HG03354 (cell line): ENCODE measurements at regions not wholly inside any gene's neighbourhood (a gene's known extent, or its start where the extent isn't known, plus 50 kb on each side); places are given as distances from the start of the nearest gene placed in this dataset.

ENCODE experiments used
- ATAC-seq: cut with Tn5 transposase; IDR thresholded peaks from one replicate; pipeline ENCODE4 v1.9.1; 2021; ENCODE audit warnings: mild to moderate bottlenecking; ENCODE audit not compliant: unreplicated experiment, poor library complexity, severe bottlenecking

- no peak for ATAC-seq
These were observed 247.7 kb upstream of the ZNF462 start for GRCh38 chr9:106615118-106615889.

DNA sequence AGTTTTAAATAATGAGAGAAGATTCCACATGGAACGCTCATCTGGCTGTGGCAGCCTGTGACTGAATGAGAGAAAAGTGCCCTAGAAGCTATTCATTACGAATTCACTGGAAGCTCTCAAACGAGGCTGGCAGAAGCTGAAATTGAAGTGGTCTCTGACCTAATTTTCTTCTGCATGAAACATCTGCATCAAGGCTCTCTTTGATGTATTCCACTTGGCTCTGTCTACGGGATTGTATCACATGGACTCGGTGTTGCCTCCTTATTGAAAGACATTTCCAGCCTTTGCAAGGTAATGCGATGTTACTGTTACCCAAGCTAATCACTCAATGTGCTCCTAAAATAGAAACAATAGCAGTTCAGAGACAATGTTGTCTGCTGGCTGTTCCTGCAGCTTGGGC is 246.9 kb upstream of the ZNF462 start:
- no peak for ATAC-seq

DNA sequence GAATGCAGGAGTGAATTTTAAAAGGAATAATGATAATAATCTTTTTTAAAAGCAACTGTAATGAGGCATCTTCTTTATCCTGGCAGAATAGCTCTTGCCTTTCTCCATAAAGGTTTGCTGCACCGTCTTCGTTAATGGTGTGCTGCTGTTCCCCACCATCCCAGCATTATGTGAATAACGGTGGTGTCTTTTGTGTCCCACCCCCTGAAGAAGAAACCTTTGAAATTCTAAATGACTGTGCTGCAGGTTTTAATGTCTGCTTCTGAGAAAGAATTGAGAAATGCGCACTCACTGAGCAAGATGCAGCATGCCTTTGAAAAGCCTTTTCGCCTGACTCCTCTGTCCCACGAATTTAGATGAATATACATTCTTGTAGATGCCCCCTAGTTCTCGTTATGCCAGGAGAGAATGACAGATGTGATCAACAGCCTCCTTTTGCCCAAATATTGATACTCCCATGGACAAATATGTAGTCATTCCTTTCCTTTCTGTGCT is 246.1 kb upstream of the ZNF462 start:
- ATAC-seq = no peak

- ATAC-seq = no peak
These were observed 243.8 kb upstream of the ZNF462 start for GRCh38 chr9:106619211-106619610.

DNA sequence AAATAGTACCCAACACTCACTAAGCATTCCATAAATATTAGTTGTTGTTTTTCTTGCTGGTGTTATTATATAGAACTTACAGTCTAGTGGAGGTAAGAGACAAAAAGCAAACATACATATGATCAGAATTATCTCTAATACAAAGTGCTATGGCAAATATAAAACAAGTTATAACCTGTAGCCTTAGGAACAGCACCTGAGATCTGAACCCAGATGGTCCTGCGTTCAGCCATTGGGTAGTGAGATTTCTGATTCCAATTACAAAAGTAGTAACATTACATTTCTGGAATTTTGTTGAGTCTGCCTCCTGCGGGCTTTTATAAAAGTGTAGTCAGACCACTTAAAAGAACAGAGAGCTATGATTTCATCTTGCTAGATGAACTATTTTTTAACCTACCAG is 242.9 kb upstream of the ZNF462 start:
- ATAC-seq = no peak

- ATAC-seq = no peak
These were observed 242.1 kb upstream of the ZNF462 start for GRCh38 chr9:106620866-106621265.

DNA sequence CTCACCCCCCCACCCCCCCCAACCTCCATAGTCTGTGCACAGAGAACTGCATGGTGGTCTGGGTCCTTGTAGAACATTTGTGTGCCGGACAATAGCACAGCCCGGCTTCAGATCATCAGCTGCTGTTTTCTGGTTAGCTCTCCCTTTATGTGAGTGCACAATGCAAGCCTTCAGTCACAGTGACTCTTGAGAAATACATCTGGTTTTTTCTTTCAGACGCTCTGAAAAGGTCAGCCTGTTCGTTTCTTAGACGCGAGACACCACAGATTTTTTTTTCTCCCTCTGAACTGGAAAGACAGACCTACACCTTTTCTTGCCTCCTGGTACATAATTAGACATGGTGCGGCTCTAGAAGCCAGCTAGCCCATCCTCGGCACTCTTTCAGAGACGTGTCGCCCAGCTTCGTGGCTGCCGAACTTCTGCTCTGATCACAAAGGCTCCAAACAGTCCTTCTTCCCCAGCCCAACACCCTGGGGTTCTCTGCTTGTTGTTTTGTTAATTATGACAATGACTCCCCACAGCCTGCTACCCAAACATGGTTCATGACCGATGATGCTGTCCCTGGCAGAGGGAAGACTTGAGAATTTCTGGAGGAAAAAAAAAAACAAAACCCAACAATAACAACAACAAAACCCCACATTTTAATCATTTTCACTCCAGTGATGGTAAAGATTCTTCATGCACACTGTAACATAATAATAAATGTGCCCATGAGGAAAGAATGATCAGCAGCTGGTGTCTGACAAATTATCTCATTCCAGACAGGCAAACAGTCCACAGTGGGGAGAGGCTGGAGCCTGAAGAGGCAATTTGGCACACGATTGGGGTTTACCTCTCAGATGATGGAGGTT is 241.4 kb upstream of the ZNF462 start:
- no peak for ATAC-seq

DNA sequence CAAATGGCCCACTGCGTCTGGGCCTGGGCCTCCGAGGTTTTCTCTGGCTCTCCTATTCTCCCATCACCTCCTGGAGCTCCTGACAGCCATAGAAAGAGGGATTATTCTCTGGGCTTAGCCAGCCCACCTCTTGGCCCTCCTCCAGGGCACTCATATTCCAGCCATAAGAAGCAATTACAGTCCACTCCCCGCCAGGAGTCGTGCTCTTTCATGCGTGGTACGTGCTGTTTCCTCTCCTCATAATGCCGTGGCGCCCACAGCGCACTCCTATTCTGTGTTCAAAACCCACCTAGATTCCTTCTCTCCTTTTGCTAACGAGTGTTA is 240.8 kb upstream of the ZNF462 start:
- ATAC-seq = no peak

DNA sequence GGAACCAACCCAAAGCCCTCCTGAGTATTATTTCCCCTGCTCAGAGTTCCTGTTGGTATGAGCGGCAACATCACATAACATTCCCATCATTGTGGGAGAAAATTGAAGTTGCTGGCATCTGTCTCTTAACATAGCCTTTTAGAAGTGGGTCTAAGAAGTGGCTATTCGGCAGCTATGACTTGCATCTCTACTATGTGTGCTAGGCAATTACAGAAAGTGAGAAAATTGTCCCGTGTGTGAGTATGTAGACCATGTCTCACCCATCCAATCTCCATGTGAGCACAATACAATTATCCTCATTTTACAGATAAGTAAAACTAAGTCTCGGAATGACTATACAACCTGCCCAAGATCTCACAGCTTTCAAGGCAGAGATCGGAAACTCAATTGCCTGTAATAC is 239.4 kb upstream of the ZNF462 start:
- ATAC-seq = no peak

DNA sequence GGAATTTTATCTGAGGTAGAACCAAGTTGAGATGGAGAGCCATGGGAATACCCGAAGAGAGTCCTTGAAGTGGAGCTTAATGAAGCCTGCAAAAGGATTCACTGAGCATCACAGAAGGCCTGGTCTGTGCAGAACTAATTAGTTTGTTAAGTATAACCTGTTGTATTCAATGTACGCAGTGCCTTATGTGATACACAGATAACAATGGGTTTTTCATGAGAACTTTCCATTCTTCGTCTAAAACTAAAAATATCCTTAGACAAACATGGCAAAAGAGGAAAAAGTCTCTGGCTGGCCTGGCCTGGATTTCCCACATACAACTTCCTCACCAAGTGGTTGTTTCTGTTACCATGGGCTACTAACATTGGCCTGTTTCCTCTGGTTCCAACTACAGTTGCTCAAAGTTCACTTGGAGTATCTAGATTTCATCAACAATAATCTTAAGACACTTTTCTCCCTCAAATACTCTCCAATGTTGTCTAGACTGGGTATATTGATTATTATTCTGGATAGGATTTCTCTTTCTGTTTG is 237.6 kb upstream of the ZNF462 start:
- ATAC-seq = no peak

- ATAC-seq = no peak
These were observed 236.0 kb upstream of the ZNF462 start for GRCh38 chr9:106626936-106627335.

DNA sequence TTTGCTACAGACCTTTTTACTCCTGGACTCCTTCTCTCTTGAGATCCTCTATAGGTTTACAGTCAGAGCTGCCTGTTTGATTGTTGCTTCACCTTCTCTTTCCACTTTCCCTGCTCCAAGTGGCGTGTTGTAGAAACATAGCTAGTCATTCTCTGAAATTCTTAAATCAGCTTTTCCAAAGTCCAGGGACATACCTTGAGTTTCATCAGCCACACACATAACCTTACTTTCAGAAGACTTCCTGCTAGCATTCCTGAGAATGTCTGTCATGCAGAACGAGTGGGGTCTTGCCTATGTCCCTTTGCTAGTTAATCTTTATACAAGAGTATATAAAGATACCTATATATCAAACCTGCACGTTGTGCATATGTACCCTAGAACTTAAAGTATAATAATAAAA is 230.3 kb upstream of the ZNF462 start:
- no peak for ATAC-seq

DNA sequence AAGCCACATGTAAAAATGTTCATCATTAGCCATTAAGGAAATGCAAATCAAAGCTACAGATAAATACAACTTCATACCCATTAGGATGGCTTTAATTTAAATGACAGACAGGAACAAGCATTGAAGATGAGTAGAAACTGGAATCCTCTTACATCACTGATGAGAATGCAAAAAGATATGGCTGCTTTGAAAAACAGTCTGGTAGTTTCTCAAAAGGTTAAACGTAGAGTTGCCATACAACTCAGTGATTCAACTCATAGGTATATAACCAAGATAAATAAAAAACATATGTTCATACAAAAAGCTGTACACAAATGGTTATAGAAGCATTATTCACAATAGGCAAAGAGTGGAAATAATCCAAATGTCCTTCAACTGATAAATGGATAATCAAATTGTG is 228.8 kb upstream of the ZNF462 start:
- no peak for ATAC-seq

GRCh38 chr9:106634641-106635040 is 228.3 kb upstream of the ZNF462 start:
- no peak for ATAC-seq

- ATAC-seq = no peak
These were observed 225.5 kb upstream of the ZNF462 start for GRCh38 chr9:106637486-106637885.

DNA sequence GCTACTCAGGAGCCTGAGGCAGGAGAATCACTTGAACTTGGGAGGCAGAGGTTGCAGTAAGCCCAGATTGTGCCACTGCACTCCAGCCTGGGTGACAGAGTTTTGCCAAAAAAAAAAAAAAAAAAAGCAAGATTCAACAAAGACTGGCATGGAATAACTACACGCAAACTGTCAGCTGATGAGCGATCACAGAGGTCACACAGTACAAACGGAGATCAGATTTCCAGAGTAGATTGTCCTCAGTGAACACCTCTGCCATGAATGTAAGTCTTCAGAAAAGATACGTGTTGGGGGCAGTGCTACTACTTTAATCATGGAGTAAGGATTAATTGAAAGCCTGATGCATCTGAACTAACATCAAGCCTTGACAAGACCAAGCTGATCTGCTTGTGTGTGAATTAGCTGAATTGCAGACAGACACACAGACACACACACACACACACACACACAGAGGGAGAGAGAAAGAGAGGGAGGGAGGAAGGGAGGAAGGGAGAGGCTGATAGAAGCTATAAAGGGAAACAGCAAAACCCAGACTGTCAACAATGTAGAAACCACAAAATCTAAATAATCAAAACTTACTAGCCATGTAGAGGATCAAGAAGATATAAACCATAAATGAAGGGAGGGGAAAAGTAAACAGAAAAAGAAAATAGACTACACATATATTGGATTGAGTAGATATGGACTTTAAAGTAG is 222.9 kb upstream of the ZNF462 start:
- ATAC-seq = no peak

GRCh38 chr9:106643211-106643930 is 219.6 kb upstream of the ZNF462 start:
- no peak for ATAC-seq

DNA sequence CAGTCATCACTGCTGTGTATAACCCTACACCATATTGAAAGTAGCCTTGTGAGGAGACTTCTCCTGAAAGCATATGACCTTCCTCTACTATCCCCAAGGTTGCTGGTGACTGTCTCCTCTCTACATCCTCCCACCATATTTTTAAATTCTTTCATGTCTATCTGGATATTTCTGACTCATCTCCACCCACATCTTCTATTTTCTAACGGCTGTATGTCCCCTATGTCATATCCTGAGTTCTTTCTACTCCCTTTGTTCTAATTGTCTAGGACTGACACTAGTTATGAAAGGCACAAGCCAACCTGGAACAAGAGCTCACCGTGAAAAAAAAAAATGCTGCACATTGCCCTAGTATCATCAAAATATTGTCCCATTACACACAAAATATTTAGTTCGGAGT is 218.3 kb upstream of the ZNF462 start:
- no peak for ATAC-seq

DNA sequence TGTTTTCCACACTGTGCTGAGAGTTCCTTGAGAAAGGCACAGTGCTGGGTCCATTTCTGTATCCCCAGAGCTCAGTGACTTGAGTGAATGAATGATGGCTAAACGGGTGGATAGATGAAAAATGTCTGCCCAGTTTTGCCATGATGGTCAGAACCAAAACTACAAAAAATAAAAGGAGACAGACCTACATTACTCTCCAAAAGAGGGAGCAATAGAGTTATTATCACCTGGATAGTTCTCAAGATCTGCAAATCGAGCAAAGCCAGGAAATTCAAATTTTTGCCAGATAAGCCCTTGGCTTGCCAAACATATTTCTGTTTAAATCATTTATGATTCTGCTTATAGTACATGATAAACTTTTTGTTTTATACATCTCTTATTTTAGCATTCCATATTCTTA is 214.2 kb upstream of the ZNF462 start:
- no peak for ATAC-seq

DNA sequence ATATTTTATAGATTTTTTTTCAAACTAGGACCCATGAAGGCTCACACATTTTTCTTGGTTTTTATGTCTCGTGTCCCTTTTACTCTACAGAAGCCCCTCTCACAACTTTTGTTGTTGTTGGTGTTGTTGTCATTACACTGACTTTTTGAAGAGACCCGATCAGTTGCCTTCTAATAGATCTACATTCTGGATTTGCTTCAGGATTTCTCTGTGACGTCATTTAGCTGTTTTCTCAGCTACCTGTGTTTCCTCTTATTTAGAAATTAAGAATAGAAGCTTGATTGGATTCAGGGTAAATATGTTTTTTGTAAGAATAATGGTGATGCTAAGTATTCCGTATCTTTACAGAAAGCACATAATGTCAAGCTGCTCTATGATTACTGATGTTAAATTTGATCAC is 213.3 kb upstream of the ZNF462 start:
- no peak for ATAC-seq
